ENCODE measurements at regions not wholly inside any gene's neighbourhood (a gene's known extent, or its start where the extent isn't known, plus 50 kb on each side); places are given as distances from the start of the nearest gene placed in this dataset.

DNA sequence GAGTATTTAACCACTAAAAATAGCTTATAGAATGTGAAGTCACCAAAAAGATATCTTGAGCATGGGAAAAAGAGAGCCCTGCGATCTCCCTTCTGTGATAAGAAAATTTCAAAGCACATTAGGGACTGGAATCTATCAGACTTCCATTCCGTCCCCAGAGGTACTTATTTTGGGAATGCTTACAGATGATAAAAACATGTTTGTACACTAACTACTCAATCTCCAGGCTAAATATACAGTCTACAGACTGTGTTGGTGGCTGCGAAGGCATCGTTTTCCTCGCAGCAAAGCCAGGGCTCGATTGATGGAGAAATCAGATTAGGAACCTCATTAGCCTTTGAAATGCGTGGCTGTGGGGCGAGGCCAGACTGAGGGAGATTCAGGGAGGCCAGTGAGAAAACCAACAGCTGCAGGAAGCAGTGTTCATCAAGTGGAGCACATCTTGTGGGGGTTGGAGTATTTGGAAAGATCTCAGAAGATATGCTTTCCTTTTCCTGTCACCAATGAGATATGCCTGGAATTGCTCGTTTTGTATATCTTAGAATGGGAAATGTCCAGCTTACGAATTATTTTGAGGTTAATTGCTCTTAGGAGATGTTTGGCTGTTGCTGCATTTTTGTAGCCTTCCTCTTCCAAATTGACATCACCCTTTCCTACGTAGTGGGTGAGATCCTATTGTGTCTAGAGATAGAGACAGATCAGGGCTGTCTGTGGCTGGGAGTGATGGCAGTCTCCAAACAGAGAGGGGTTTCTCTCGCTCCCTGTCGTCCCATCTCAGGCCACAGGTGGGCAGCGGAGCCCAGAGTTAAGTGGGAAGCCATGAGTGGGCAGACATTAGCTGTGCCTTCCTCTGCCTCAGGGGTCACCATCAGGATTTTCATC is 224.9 kb upstream of the FAT1 start:
- FAIRE-seq (no peak), DNase-seq (ENCODE audit: insufficient read length, low spot score) (no peak)
- no peak for TF ChIP-seq POLR2A (IDR thresholded peaks at IDR 0.05; ENCODE audit: low read depth, low read length)

- no peak for DNase-seq (ENCODE audit: insufficient read length, low spot score)
- FAIRE-seq = no peak
- TF ChIP-seq POLR2A (IDR thresholded peaks at IDR 0.05; ENCODE audit: low read depth, low read length) = no peak
Measured at GRCh38 chr4:186949847-186950246, 226.2 kb upstream of the FAT1 start.

DNA sequence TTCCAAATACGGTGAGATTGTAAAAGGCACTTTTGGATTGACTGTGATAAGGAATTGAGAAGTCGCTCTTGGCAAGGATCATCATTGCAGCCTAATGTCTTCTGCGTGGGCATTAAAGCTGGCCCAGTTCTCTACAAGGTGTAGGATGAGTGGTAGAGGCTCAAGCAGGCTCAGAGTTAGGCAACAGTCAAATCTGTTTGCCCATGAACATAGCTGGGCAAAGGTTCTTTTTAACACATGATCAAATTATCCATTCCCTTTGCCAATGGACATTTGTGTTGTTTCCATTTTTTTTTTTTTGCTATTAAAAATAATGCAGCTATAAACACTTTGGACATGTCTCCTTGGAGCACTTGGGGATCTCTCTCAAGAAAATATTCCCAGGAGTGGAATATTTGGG is 229.1 kb upstream of the FAT1 start:
- no peak for FAIRE-seq
- no peak for TF ChIP-seq POLR2A (IDR thresholded peaks at IDR 0.05; ENCODE audit: low read depth, low read length)
- no peak for DNase-seq (ENCODE audit: insufficient read length, low spot score)

DNA sequence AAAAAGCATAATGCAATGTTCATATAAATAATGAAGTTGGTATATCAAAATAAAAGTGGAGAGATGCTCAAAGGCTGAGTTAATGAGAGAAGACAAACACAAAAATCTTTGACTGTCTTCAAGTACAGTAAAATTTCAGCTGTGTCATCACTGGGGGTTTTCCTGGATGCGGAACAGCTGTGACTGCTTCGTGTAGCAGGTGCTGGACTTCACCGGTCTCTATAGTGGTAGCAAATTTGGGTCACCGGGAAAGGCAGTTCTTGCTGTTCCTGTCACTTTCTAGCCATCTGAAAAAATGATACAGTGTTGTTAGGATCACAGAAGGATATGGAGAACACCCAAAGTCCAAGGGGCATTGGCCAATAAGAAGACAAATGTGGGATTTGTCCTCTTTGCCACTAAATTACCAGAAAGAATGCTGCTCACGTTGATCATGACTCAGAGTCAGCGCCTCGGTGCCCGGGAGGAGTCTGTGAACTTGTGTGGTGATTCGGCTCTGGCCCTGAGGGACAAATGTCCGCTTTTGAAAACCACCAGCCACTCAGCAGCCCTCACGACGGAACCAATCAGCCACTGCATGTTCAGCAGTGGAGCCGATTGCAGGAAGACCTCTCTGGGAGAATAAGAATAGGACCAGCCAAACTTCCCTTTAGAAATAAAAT is 230.1 kb upstream of the FAT1 start:
- no peak for TF ChIP-seq POLR2A (IDR thresholded peaks at IDR 0.05; ENCODE audit: low read depth, low read length)
- FAIRE-seq (no peak), DNase-seq (ENCODE audit: insufficient read length, low spot score) (no peak)

DNA sequence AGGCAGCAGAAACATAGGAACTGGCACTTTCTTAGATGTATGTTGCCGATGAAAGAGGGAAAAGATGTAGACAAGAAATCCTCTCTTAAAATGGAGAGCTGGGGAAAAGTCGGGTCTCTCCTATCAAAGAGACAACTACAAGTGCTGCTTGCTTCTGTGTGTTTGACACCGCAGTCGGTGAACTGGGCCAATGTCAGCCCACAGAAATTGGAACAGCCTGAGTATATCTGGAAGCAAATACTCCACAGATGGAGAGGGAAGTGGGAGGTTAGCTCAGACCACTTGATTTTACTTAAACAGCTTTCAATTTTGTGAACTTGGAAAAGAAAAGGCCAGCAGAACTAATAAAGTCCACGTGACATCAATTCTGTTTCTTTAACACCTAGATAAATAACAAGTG is 230.9 kb upstream of the FAT1 start:
- TF ChIP-seq POLR2A (IDR thresholded peaks at IDR 0.05; ENCODE audit: low read depth, low read length) = no peak
- DNase-seq (ENCODE audit: insufficient read length, low spot score) (no peak), FAIRE-seq (no peak)

GRCh38 chr4:186954956-186955355 is 231.3 kb upstream of the FAT1 start:
- no peak for TF ChIP-seq POLR2A (IDR thresholded peaks at IDR 0.05; ENCODE audit: low read depth, low read length)
- DNase-seq (ENCODE audit: insufficient read length, low spot score) (no peak), FAIRE-seq (no peak)

DNA sequence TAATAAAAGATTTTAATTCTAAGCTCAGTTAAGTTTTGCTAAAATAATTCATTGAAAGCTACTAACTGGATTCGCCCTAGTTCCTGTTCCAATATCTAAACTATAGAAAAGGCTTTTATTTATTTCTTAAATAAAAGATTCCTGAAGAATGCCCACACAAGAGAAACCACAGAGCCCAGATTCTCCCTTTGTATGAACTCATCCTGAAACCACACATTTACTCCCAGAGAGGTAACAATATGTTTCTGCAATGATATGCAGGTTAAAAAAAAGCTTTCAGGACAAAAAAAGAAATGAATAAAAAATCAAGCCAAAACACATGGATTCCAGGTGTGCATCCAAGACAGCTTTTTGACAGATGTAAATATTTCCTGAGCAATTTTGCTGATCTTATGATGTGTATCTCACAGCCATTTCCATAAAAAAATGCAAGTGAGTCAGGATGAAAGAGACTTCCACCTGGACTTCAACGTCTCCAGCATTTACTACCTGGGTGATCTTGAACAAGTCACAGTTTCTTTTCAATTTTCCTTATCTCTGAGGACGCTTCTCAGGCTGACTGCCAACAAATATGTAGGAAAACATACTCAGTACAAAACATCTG is 234.4 kb upstream of the FAT1 start:
- no peak for TF ChIP-seq POLR2A (IDR thresholded peaks at IDR 0.05; ENCODE audit: low read depth, low read length)
- FAIRE-seq = no peak
- DNase-seq (ENCODE audit: insufficient read length, low spot score) = no peak

- TF ChIP-seq POLR2A (IDR thresholded peaks at IDR 0.05; ENCODE audit: low read depth, low read length) = no peak
- DNase-seq (ENCODE audit: insufficient read length, low spot score) = no peak
- FAIRE-seq = no peak
Measured at GRCh38 chr4:186958726-186959350, 235.2 kb upstream of the FAT1 start.

GRCh38 chr4:186979961-186980745 is 256.5 kb upstream of the FAT1 start:
- DNase-seq (ENCODE audit: insufficient read length, low spot score) (no peak), FAIRE-seq (no peak)

GRCh38 chr4:186981161-186981560 is 257.5 kb upstream of the FAT1 start:
- FAIRE-seq (no peak), DNase-seq (ENCODE audit: insufficient read length, low spot score) (no peak)
- no peak for TF ChIP-seq POLR2A (IDR thresholded peaks at IDR 0.05; ENCODE audit: low read depth, low read length)

More at GRCh38 chr4:186979961-186980745, 256.5 kb upstream of the FAT1 start:
- TF ChIP-seq POLR2A (IDR thresholded peaks at IDR 0.05; ENCODE audit: low read depth, low read length) = no peak

- FAIRE-seq (no peak), DNase-seq (ENCODE audit: insufficient read length, low spot score) (no peak)
- TF ChIP-seq POLR2A (IDR thresholded peaks at IDR 0.05; ENCODE audit: low read depth, low read length) = no peak
Measured at GRCh38 chr4:186982160-186982559, 258.5 kb upstream of the FAT1 start.

DNA sequence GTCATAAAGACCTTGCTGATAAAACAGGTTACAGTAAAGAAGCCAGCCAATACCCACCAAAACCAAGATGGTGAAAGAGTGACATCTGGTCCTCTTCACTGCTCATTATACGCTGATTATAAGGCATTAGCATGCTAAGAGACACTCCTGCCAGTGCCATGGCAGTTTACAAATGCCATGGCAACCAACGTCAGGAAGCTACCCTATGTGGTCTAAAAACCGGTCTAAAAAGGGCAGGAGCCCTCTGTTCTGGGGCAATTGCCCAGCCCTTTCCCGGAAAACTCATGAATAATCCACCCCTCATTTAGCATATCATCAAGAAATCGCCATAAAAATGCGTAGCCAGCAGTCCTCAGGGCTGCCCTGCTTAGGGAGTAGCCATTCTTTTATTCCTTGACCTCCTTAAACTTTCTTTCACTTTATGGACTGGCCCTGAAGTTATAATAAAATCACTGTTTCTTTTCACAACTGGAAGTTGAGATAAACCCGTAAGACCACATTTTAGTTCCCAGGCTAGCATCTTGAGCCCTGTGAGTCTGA is 260.5 kb upstream of the FAT1 start:
- no peak for TF ChIP-seq POLR2A (IDR thresholded peaks at IDR 0.05; ENCODE audit: low read depth, low read length)
- FAIRE-seq = no peak
- DNase-seq (ENCODE audit: insufficient read length, low spot score) = no peak

DNA sequence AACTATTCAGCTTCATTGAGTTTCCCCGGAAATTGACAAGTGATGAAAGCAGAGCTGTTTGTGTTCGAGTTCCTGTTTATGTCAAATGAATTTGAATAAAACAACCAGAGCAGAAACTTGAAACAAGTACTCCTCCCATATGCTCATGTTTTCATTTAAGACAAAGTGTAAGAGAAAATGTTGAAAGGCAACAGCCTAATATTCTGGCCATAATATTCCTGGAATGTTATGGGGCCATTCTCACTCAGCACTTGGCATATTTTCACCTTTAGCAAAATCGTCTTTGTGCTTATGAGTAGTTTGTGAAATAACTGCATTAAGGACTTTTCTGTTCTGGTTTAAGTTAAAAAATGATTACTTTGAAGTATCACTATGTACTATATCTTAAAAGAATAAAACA is 276.0 kb upstream of the FAT1 start:
- TF ChIP-seq POLR2A (IDR thresholded peaks at IDR 0.05; ENCODE audit: low read depth, low read length) = no peak
- no peak for FAIRE-seq
- no peak for DNase-seq (ENCODE audit: insufficient read length, low spot score)
